Fibroblast of lung (primary cell): ENCODE measurements at regions not wholly inside any gene's neighbourhood (a gene's known extent, or its start where the extent isn't known, plus 50 kb on each side); places are given as distances from the start of the nearest gene placed in this dataset.

Source experiments
- CTCF ChIP-seq, 2 donors: IDR thresholded peaks in 1 of 2; conservative IDR thresholded peaks in 1 of 2; 1 replicate in 1 of 2; 2 replicates in 1 of 2; pipeline ENCODE4 v1.5.1; 2011 to 2012; ENCODE audit warnings: low read length in 2 of 2, control low read depth in 1 of 2, inconsistent platforms in 1 of 2, low read depth in 1 of 2, mild to moderate bottlenecking in 1 of 2
- EZH2 ChIP-seq: IDR thresholded peaks from 2 replicates; pipeline ENCODE4 v1.5.1; 2012; ENCODE audit warnings: low read length, control low read depth, mild to moderate bottlenecking; ENCODE audit errors: missing control alignments

- TF ChIP-seq CTCF (conservative IDR thresholded peaks at IDR 0.05 in 1 of 2, IDR thresholded peaks at IDR 0.05 in 1 of 2; ENCODE audit: low read depth in 1 of 2, low read length in 2 of 2) (no peak), EZH2 (no peak)
Measured at GRCh38 chr1:229851511-229851910, 215.5 kb upstream of the GALNT2 start.
